Activated CD4-positive, alpha-beta T cell treated with anti-CD3 and anti-CD28 coated beads for 36 hours (primary cell): ENCODE measurements at regions not wholly inside any gene's neighbourhood (a gene's known extent, or its start where the extent isn't known, plus 50 kb on each side); places are given as distances from the start of the nearest gene placed in this dataset.
"Not testable (repeated sequence)": the region's sequence is repeated elsewhere in the genome, so short reads cannot be mapped to it uniquely, and the experiment has no call there.

Experiments
- ATAC-seq: fragments of 200-7000 bp; cut with Tn5 transposase; one replicate; pipeline ENCODE4 v1.10.0; 2021; ENCODE audit warnings: mild to moderate bottlenecking, moderate library complexity
- CTCF ChIA-PET: fragments of 350-600 bp; sonication (Branson Sonifier 250); formaldehyde crosslinking; loops from one replicate; lab custom pipeline; 2021; ENCODE audit warnings: antibody characterized with exemption; lab: Charles Lee
- POLR2A ChIA-PET: fragments of 350-600 bp; sonication (Branson Sonifier 250); formaldehyde crosslinking; loops from one replicate; lab custom pipeline; 2021; ENCODE audit warnings: antibody characterized with exemption, inconsistent platforms; lab: Charles Lee
- DNase-seq: peaks from one replicate; pipeline ENCODE4 v3.0.0-alpha.2; 2020
- H3K27ac Mint-ChIP-seq: one replicate; pipeline ENCODE4 v1.8.0; 2021; ENCODE audit warnings: mixed read lengths
- H3K27me3 Mint-ChIP-seq: one replicate; pipeline ENCODE4 v1.8.0; 2021; ENCODE audit warnings: mixed read lengths
- H3K36me3 Mint-ChIP-seq: one replicate; pipeline ENCODE4 v1.8.0; 2021; ENCODE audit warnings: low read depth, mixed read lengths
- H3K4me1 Mint-ChIP-seq: one replicate; pipeline ENCODE4 v1.8.0; 2021; ENCODE audit warnings: mixed read lengths
- H3K4me3 Mint-ChIP-seq: one replicate; pipeline ENCODE4 v1.8.0; 2021; ENCODE audit warnings: mild to moderate bottlenecking, moderate library complexity, mixed read lengths
- H3K9me3 Mint-ChIP-seq: one replicate; pipeline ENCODE4 v1.8.0; 2021; ENCODE audit warnings: low read depth, mixed read lengths
- intact Hi-C, 2 experiments: fragments of 100-400 bp; cut with DNase I in 1 of 2; cut with micrococcal nuclease in 1 of 2; formaldehyde crosslinking; loops; one replicate each; pipeline versions ENCODE4 v1.14.2 to v1.15.1; 2022 to 2024; cut with DNase I, micrococcal nuclease

GRCh38 chr20:50331469-50332363 is 141.1 kb downstream of the CEBPB start:
- CTCF ChIA-PET: no interaction called here
- intact Hi-C loops: loop anchor here in 1 of 2 experiments (10.0 kb wide), 1 partner anchor 243 kb away; no protein-coding TSS in a partner anchor

GRCh38 chr20:50332491-50332980 is 141.9 kb downstream of the CEBPB start:
- DNase-seq (no peak), ATAC-seq (no peak)
- no peak overlapping the region for H3K4me3 Mint-ChIP-seq
- POLR2A ChIA-PET: no interaction called here
- no peak overlapping the region for H3K27ac Mint-ChIP-seq
- intact Hi-C loops: loop anchor here in 1 of 2 experiments (10.0 kb wide), 1 partner anchor 242 kb away; no protein-coding TSS in a partner anchor
- CTCF ChIA-PET: interaction anchor here (1.3 kb wide), 1 partner anchor 130 kb away, joined by 4 read pairs; no protein-coding TSS in a partner anchor
- peaks cover 14% of the 10 kb centered on the region for H3K4me1 Mint-ChIP-seq
- no peaks in the 10 kb centered on the region for H3K36me3 Mint-ChIP-seq
- peaks cover 2% of the 10 kb centered on the region for H3K9me3 Mint-ChIP-seq
- peaks cover 3% of the 10 kb centered on the region for H3K27me3 Mint-ChIP-seq

More at GRCh38 chr20:50331469-50332363, 141.1 kb downstream of the CEBPB start:
- Mint-ChIP-seq H3K27me3 (peaks cover 3% of the 10 kb centered on the region), H3K27ac (no peak overlapping the region), H3K36me3 (no peaks in the 10 kb centered on the region), H3K4me1 (peaks cover 8% of the 10 kb centered on the region), H3K9me3 (peaks cover 2% of the 10 kb centered on the region), H3K4me3 (no peak overlapping the region)
- POLR2A ChIA-PET: no interaction called here
- no peak for DNase-seq
- no peak for ATAC-seq

DNA sequence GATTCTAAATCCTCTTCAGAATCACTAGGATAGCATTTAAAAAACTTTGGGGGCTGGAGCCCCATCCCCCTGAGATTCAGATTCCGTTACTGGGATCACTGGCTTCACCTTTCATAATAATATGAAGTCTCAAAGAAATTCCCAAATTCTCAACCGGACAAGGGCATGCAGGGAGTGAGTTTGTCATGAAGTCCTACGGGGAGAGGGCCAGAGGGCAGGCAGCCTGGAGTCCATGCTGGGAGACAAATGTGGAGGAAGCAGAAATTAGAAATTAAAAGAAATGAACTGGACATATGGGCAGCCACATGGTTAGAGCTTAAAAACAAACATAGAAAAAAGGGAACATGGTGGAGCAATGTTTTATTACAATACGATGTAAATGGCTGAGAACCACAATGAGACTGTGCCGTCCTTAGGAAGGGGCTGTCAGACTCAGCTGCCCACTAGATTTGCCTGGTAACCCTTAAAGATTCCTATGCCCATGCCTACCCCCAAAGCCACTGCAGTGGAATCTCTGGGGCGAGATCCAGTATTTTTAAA is 142.6 kb downstream of the CEBPB start:
- no peak for ATAC-seq
- Mint-ChIP-seq H3K27ac (no peak overlapping the region), H3K36me3 (no peaks in the 10 kb centered on the region), H3K9me3 (no peaks in the 10 kb centered on the region), H3K4me1 (peaks cover 20% of the 10 kb centered on the region), H3K27me3 (peaks cover 3% of the 10 kb centered on the region), H3K4me3 (no peak overlapping the region)
- CTCF ChIA-PET: interaction anchor here (0.7 to 1.3 kb wide), 2 partner anchors 130 to 650 kb away, joined by 3 to 4 read pairs; no protein-coding TSS in a partner anchor
- POLR2A ChIA-PET: no interaction called here
- DNase-seq: no peak
- intact Hi-C loops: loop anchor here in 1 of 2 experiments (10.0 kb wide), 1 partner anchor 242 kb away; no protein-coding TSS in a partner anchor

GRCh38 chr20:50333812-50334211 is 143.2 kb downstream of the CEBPB start:
- no peaks in the 10 kb centered on the region for H3K36me3 Mint-ChIP-seq
- ChIA-PET CTCF (interaction anchor here (0.7 to 1.3 kb wide), 3 partner anchors 129 to 649 kb away, joined by 3 to 4 read pairs (median 3); no protein-coding TSS in a partner anchor), POLR2A (no interaction called here)
- H3K4me3 Mint-ChIP-seq: no peak overlapping the region
- H3K27ac Mint-ChIP-seq: no peak overlapping the region
- H3K27me3 Mint-ChIP-seq: peaks cover 3% of the 10 kb centered on the region
- intact Hi-C loops: loop anchor here in 1 of 2 experiments (10.0 kb wide), 1 partner anchor 241 kb away; no protein-coding TSS in a partner anchor
- no peaks in the 10 kb centered on the region for H3K9me3 Mint-ChIP-seq
- peaks cover 26% of the 10 kb centered on the region for H3K4me1 Mint-ChIP-seq
- DNase-seq (no peak), ATAC-seq (no peak)

DNA sequence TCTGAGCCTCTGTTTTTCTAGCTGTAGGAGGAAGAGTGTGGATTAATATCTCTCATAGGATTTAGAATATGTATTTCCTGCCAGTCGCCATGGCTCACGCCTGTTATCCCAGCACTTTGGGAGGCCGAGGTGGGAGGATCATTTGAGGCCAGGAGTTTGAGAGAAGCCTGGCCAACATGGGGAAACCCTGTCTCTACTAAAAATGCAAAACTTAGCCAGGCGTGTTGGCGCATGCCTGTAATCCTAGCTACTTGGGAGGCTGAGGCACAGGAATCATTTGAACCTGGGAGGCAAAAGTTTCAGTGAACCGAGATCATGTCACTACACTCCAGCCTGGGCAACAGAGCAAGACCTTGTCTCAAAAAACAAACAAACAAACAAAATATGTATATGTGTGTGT is 143.9 kb downstream of the CEBPB start:
- not testable (repeated sequence) for DNase-seq, H3K36me3 Mint-ChIP-seq, H3K9me3 Mint-ChIP-seq, H3K27me3 Mint-ChIP-seq, ATAC-seq, H3K27ac Mint-ChIP-seq, H3K4me3 Mint-ChIP-seq
- ChIA-PET CTCF (interaction anchor here (0.7 to 1.3 kb wide), 2 partner anchors 53 to 347 kb away, joined by 3 read pairs; no protein-coding TSS in a partner anchor), POLR2A (interaction anchor here (0.8 kb wide), 1 partner anchor 15 kb away, joined by 3 read pairs; no protein-coding TSS in a partner anchor)
- peaks cover 33% of the 10 kb centered on the region for H3K4me1 Mint-ChIP-seq
- intact Hi-C loops: loop anchor here in 1 of 2 experiments (10.0 kb wide), 1 partner anchor 240 kb away; no protein-coding TSS in a partner anchor

GRCh38 chr20:50335105-50335504 is 144.5 kb downstream of the CEBPB start:
- Mint-ChIP-seq H3K4me3 (no peak overlapping the region), H3K4me1 (peaks cover 39% of the 10 kb centered on the region), H3K9me3 (no peaks in the 10 kb centered on the region), H3K36me3 (no peaks in the 10 kb centered on the region), H3K27ac (no peak overlapping the region), H3K27me3 (no peaks in the 10 kb centered on the region)
- ATAC-seq (peak; percentile 34), DNase-seq (peak; percentile 49)
- CTCF ChIA-PET: interaction anchor here (1.3 kb wide), 1 partner anchor 54 kb away, joined by 3 read pairs; no protein-coding TSS in a partner anchor
- POLR2A ChIA-PET: interaction anchor here (0.8 kb wide), 1 partner anchor 15 kb away, joined by 3 read pairs; no protein-coding TSS in a partner anchor
- intact Hi-C loops: loop anchor here (5.0 to 10.0 kb wide), 4 partner anchors 127 to 1067 kb away; no protein-coding TSS in a partner anchor

- no peaks in the 10 kb centered on the region for H3K9me3 Mint-ChIP-seq
- no peaks in the 10 kb centered on the region for H3K27me3 Mint-ChIP-seq
- ATAC-seq (no peak), DNase-seq (no peak)
- H3K4me3 Mint-ChIP-seq: no peak overlapping the region
- no peaks in the 10 kb centered on the region for H3K36me3 Mint-ChIP-seq
- intact Hi-C loops: loop anchor here (5.0 to 10.0 kb wide), 4 partner anchors 126 to 1066 kb away; no protein-coding TSS in a partner anchor
- ChIA-PET CTCF (interaction anchor here (0.7 to 1.3 kb wide), 3 partner anchors 10 to 260 kb away, joined by 3 read pairs; no protein-coding TSS in a partner anchor), POLR2A (no interaction called here)
- peaks cover 46% of the 10 kb centered on the region for H3K4me1 Mint-ChIP-seq
- no peak overlapping the region for H3K27ac Mint-ChIP-seq
Observed at GRCh38 chr20:50335866-50336265, 145.2 kb downstream of the CEBPB start.

DNA sequence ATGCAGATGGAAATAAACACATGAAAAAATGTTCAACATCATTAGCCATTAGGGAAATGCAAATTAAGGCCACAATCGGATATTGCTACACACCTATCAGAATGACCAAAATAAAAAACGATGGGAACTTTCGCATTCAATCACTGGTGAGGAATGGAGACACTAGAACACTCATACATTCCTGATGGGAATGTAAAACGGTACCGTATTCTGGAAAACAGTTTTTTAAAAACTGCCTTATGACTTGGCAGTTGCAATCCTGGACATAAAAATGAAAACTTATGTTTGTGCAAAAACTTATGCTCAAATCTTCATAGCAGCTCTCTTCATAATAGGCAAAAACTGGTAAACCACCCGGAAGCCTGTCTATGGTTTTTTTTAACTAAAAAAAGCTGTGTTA is 146.0 kb downstream of the CEBPB start:
- Mint-ChIP-seq H3K36me3 (no peaks in the 10 kb centered on the region), H3K4me1 (peaks cover 48% of the 10 kb centered on the region), H3K9me3 (no peaks in the 10 kb centered on the region), H3K27ac (no peak overlapping the region), H3K4me3 (no peak overlapping the region), H3K27me3 (no peaks in the 10 kb centered on the region)
- no peak for ATAC-seq
- ChIA-PET POLR2A (no interaction called here), CTCF (interaction anchor here (1.1 to 1.8 kb wide), 2 partner anchors 9 to 16 kb away, joined by 3 to 4 read pairs; no protein-coding TSS in a partner anchor)
- no peak for DNase-seq
- intact Hi-C loops: loop anchor here (5.0 to 10.0 kb wide), 4 partner anchors 126 to 1066 kb away; no protein-coding TSS in a partner anchor

- Mint-ChIP-seq H3K27ac (peak overlapping the region; percentile 97), H3K27me3 (no peaks in the 10 kb centered on the region), H3K4me1 (peaks cover 55% of the 10 kb centered on the region), H3K9me3 (no peaks in the 10 kb centered on the region), H3K4me3 (peak overlapping the region; percentile 55), H3K36me3 (no peaks in the 10 kb centered on the region)
- POLR2A ChIA-PET: interaction anchor here (0.7 kb wide), 1 partner anchor 105 kb away, joined by 3 read pairs; no protein-coding TSS in a partner anchor
- ATAC-seq (no peak), DNase-seq (no peak)
- CTCF ChIA-PET: interaction anchor here (0.6 to 2.6 kb wide), 8 partner anchors 8 to 189 kb away, joined by 3 to 9 read pairs (median 3); no protein-coding TSS in a partner anchor
- intact Hi-C loops: loop anchor here (1.0 to 10.0 kb wide), 12 partner anchors 49 to 1065 kb away; partner anchors contain the start of genes CEBPB (in 1 of the 2) and PARD6B (in 1 of the 2)
Observed at GRCh38 chr20:50337521-50338466, 147.2 kb downstream of the CEBPB start.
